ENCODE measurements at regions not wholly inside any gene's neighbourhood (a gene's known extent, or its start where the extent isn't known, plus 50 kb on each side); places are given as distances from the start of the nearest gene placed in this dataset.

DNA sequence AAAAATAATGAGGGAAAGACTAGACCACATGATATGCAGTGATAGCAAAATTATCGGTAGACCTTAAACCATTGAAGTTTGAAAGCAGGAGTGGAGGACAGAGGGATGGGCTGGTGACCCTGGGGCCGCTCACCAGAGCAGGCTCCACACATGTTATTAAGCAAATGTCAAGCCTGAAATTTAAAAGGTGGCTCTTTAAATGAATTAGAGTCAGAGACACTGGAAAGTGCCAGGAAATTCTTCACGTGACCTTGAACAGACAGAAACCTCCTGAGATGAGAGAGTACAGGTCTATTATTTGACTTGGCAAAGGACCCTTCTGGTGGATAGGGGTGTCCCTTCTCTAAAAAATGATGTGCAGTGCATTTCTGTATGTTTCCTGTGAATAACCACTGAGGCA is 111.0 kb upstream of the CPEB4 start:
- Histone ChIP-seq H4K20me1 (replicated peaks in 1 of 2; ENCODE audit: control insufficient read depth in 1 of 2, insufficient read depth in 2 of 2, low read length in 2 of 2) (no peaks in the 10 kb centered on the region), H3K56ac (replicated peaks; ENCODE audit: insufficient read length, low read depth, low read length) (no peak overlapping the region), H3K27ac (ENCODE audit: low read depth, low read length) (no peak overlapping the region), H3K23ac (ENCODE audit: insufficient read length) (no peak overlapping the region), H2BK15ac (ENCODE audit: low read length) (no peak overlapping the region), H4K5ac (ENCODE audit: insufficient read length, low read depth, low read length) (no peak overlapping the region), H3K14ac (ENCODE audit: insufficient read length) (no peak overlapping the region), H4K91ac (replicated peaks; ENCODE audit: insufficient read length, low read length) (no peak overlapping the region), H3K18ac (ENCODE audit: extremely low read depth, low read length) (no peak overlapping the region), H2BK12ac (ENCODE audit: low read depth, low read length) (peak overlapping the region; percentile 60; the same call in 1 of the 2 replicates), H3K4me2 (ENCODE audit: insufficient read depth in 1 of 2, low read depth in 2 of 2, low read length in 2 of 2) (no peak overlapping the region), H3K23me2 (ENCODE audit: low read depth, low read length) (no peaks in the 10 kb centered on the region), H3K4me1 (replicated peaks in 1 of 4; ENCODE audit: control insufficient read depth in 3 of 4, insufficient read depth in 4 of 4, low read length in 3 of 4) (peaks cover 0 to 1% (median 0%) of the 10 kb centered on the region in 4 experiments; a peak in 5 of 7 replicates), H2BK5ac (ENCODE audit: low read depth, low read length) (no peak overlapping the region), H3K27me3 (replicated peaks in 1 of 4; ENCODE audit: control insufficient read depth in 3 of 4, extremely low read depth in 1 of 4, insufficient read depth in 3 of 4, low read length in 3 of 4) (peaks cover 0 to under 1% (median 0%) of the 10 kb centered on the region in 4 experiments; a peak in 3 of 7 replicates), H2BK120ac (replicated peaks; ENCODE audit: low read depth, low read length) (no peak overlapping the region), H3K9me3 (ENCODE audit: insufficient read depth in 2 of 2, low read depth in 1 of 2, low read length in 1 of 2) (no peaks in the 10 kb centered on the region), H3K4ac (replicated peaks; ENCODE audit: insufficient read length, low read depth, low read length) (no peak overlapping the region), H3K79me1 (ENCODE audit: low read depth, low read length) (no peaks in the 10 kb centered on the region), H2AFZ (ENCODE audit: low read length) (no peak overlapping the region), H3K79me2 (ENCODE audit: control insufficient read depth in 1 of 2, insufficient read depth in 2 of 2, low read length in 2 of 2) (no peaks in the 10 kb centered on the region), H3K4me3 (ENCODE audit: extremely low read depth in 1 of 4, insufficient read depth in 2 of 4, low read depth in 3 of 4, low read length in 4 of 4) (no peak overlapping the region), H3K9ac (replicated peaks in 1 of 4; ENCODE audit: extremely low read depth in 1 of 4, low read depth in 3 of 4, low read length in 3 of 4) (no peak overlapping the region), H4K8ac (ENCODE audit: extremely low read depth, insufficient read depth, low read length) (no peak overlapping the region), H3K36me3 (ENCODE audit: control insufficient read depth in 2 of 4, insufficient read depth in 4 of 4, low read length in 3 of 4) (no peaks in the 10 kb centered on the region), H2AK5ac (ENCODE audit: low read depth, low read length) (peak overlapping the region; percentile 75; the same call in 1 of the 2 replicates), H2BK20ac (ENCODE audit: low read length) (no peak overlapping the region)
- WGBS, 2 experiments (ENCODE audit: extremely low coverage in 1 of 2, insufficient coverage in 1 of 2, insufficient read length in 1 of 2, insufficient replicate concordance in 2 of 2, low coverage in 1 of 2, low lambda C conversion rate in 2 of 2, missing lambda C conversion rate in 1 of 2) = 87% methylated on average over 3 of the region's 3 CpGs; no CpG with 5 or more reads in 1 of the 2 experiments
- FAIRE-seq (no peak), DNase-seq (ENCODE audit: low read depth in 1 of 2, low spot score in 2 of 2) (no peak)
- POLR2A ChIA-PET (ENCODE audit: partially characterized antibody) = no interaction called here
- CTCF ChIA-PET (ENCODE audit: partially characterized antibody) = interaction anchor here (0.8 to 1.4 kb wide), 4 partner anchors 9 to 147 kb away, joined by 3 to 4 read pairs (median 3); no protein-coding TSS in a partner anchor
- TF ChIP-seq HDAC6 (IDR thresholded peaks at IDR 0.05; ENCODE audit: low read depth, low read length) (no peak), USF2 (IDR thresholded peaks at IDR 0.05; ENCODE audit: low read length) (no peak), KDM1A (IDR thresholded peaks at IDR 0.05; ENCODE audit: borderline replicate concordance, low read length) (no peak), CHD1 (IDR thresholded peaks at IDR 0.05; ENCODE audit: low read depth, low read length) (no peak), SIN3A (conservative IDR thresholded peaks at IDR 0.05 in 1 of 2, IDR thresholded peaks at IDR 0.05 in 1 of 2; ENCODE audit: low read depth in 1 of 2, low read length in 2 of 2) (no peak), CBX8 (IDR thresholded peaks at IDR 0.05; ENCODE audit: borderline replicate concordance, low read depth, low read length) (no peak), CHD2 (IDR thresholded peaks at IDR 0.05; ENCODE audit: low read length) (no peak), MAFK (IDR thresholded peaks at IDR 0.05; ENCODE audit: low read depth, low read length) (no peak), RNF2 (IDR thresholded peaks at IDR 0.05; ENCODE audit: borderline replicate concordance, low read depth, low read length, missing control alignments, poor library complexity, severe bottlenecking) (no peak), RBBP5 (IDR thresholded peaks at IDR 0.05; ENCODE audit: borderline replicate concordance, low read depth, low read length) (no peak), JUN (IDR thresholded peaks at IDR 0.05; ENCODE audit: low read depth, low read length) (no peak)
- TF ChIP-seq, protein P1, sequence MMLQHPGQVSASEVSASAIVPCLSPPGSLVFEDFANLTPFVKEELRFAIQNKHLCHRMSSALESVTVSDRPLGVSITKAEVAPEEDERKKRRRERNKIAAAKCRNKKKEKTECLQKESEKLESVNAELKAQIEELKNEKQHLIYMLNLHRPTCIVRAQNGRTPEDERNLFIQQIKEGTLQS (IDR thresholded peaks at IDR 0.05; ENCODE audit: insufficient read depth, low read depth, low read length) = no peak
